HEK293T (cell line): ENCODE measurements at regions not wholly inside any gene's neighbourhood (a gene's known extent, or its start where the extent isn't known, plus 50 kb on each side); places are given as distances from the start of the nearest gene placed in this dataset.
"Not testable (repeated sequence)": the region's sequence is repeated elsewhere in the genome, so short reads cannot be mapped to it uniquely, and the experiment has no call there.

Experiments
- CTCF ChIA-PET: fragments of 350-600 bp; formaldehyde crosslinking; extraction: SDS; loops from one replicate; lab custom pipeline; 2021; ENCODE audit warnings: antibody characterized with exemption, inconsistent platforms; lab: Yijun Ruan, JAX
- POLR2A ChIA-PET: fragments of 350-600 bp; formaldehyde crosslinking; extraction: SDS; loops from one replicate; lab custom pipeline; 2020; ENCODE audit warnings: antibody characterized with exemption, inconsistent platforms; lab: Yijun Ruan, JAX
- DNase-seq: peaks from one replicate; pipeline ENCODE4 v3.0.0; 2012; ENCODE audit warnings: mixed read lengths; ENCODE audit errors: extremely low spot score
- ARNT ChIP-seq: fragments of 450-650 bp; IDR thresholded peaks from 2 replicates; pipeline ENCODE4 v1.6.1; 2017; ENCODE audit warnings: mild to moderate bottlenecking
- BHLHE40 ChIP-seq: fragments of 450-650 bp; IDR thresholded peaks from 2 replicates; pipeline ENCODE4 v1.6.1; 2016; ENCODE audit warnings: mild to moderate bottlenecking, moderate library complexity, borderline replicate concordance
- CTBP1 ChIP-seq: fragments of 450-650 bp; IDR thresholded peaks from 2 replicates; pipeline ENCODE4 v1.6.1; 2016; ENCODE audit warnings: borderline replicate concordance
- ELF4 ChIP-seq: fragments of 450-650 bp; IDR thresholded peaks from 2 replicates; pipeline ENCODE4 v1.6.1; 2017; ENCODE audit warnings: antibody characterized with exemption
- FOXA1 ChIP-seq: fragments of 450-650 bp; IDR thresholded peaks from 2 replicates; pipeline ENCODE4 v1.6.1; 2016; ENCODE audit warnings: mild to moderate bottlenecking
- FOXK2 ChIP-seq: fragments of 450-650 bp; IDR thresholded peaks from 2 replicates; pipeline ENCODE4 v1.6.1; 2016; ENCODE audit warnings: mild to moderate bottlenecking
- FOXM1 ChIP-seq: fragments of 450-650 bp; IDR thresholded peaks from 2 replicates; pipeline ENCODE4 v1.6.1; 2017; ENCODE audit warnings: mild to moderate bottlenecking, borderline replicate concordance
- HDGF ChIP-seq: fragments of 450-650 bp; IDR thresholded peaks from 2 replicates; pipeline ENCODE4 v1.6.1; 2017; ENCODE audit warnings: antibody characterized with exemption, borderline replicate concordance
- L3MBTL2 ChIP-seq: fragments of 450-650 bp; conservative IDR thresholded peaks from 2 replicates; pipeline ENCODE4 v1.6.1; 2016; ENCODE audit warnings: mild to moderate bottlenecking
- LEF1 ChIP-seq: fragments of 450-650 bp; IDR thresholded peaks from 2 replicates; pipeline ENCODE4 v1.6.1; 2017; ENCODE audit warnings: mild to moderate bottlenecking, borderline replicate concordance
- NFRKB ChIP-seq: fragments of 450-650 bp; IDR thresholded peaks from 2 replicates; pipeline ENCODE4 v1.6.1; 2016; ENCODE audit warnings: mild to moderate bottlenecking, moderate library complexity
- PKNOX1 ChIP-seq: fragments of 450-650 bp; IDR thresholded peaks from 2 replicates; pipeline ENCODE4 v1.6.1; 2016
- SP1 ChIP-seq: fragments of 450-650 bp; IDR thresholded peaks from 2 replicates; pipeline ENCODE4 v1.6.1; 2017
- SUZ12 ChIP-seq: fragments of 450-650 bp; IDR thresholded peaks from 2 replicates; pipeline ENCODE4 v1.6.1; 2016; ENCODE audit warnings: mild to moderate bottlenecking
- TARDBP ChIP-seq: fragments of 450-650 bp; IDR thresholded peaks from 2 replicates; pipeline ENCODE4 v1.6.1; 2016
- ZNF384 ChIP-seq: fragments of 450-650 bp; IDR thresholded peaks from 2 replicates; pipeline ENCODE4 v1.6.1; 2016

- POLR2A ChIA-PET = no interaction called here
- CTCF ChIA-PET = no interaction called here
- no peak for DNase-seq
- TF ChIP-seq SP1 (no peak), FOXK2 (no peak), SUZ12 (no peak), L3MBTL2 (no peak), ZNF384 (no peak), HDGF (no peak)
These were observed 250.7 kb upstream of the PGRMC2 start for GRCh38 chr4:128538111-128538882.

- CTCF ChIA-PET = no interaction called here
- POLR2A ChIA-PET = no interaction called here
- no peak for DNase-seq
- TF ChIP-seq BHLHE40 = no peak
- TF ChIP-seq SP1 = no peak
- no peak for TF ChIP-seq FOXM1
- no peak for TF ChIP-seq PKNOX1
- no peak for TF ChIP-seq ZNF384
These were observed 249.1 kb upstream of the PGRMC2 start for GRCh38 chr4:128536746-128537145.

GRCh38 chr4:128535510-128535909 is 247.9 kb upstream of the PGRMC2 start:
- POLR2A ChIA-PET, DNase-seq, CTCF ChIA-PET: not testable (repeated sequence)

- POLR2A ChIA-PET = interaction anchor here (2.3 kb wide), 1 partner anchor 24 kb away, joined by 12 read pairs; no protein-coding TSS in a partner anchor
- CTCF ChIA-PET = no interaction called here
- TF ChIP-seq SUZ12 (no peak), PKNOX1 (no peak), FOXA1 (no peak), BHLHE40 (no peak), ZNF384 (no peak), LEF1 (no peak), HDGF (no peak), NFRKB (no peak), SP1 (no peak), FOXK2 (no peak), ELF4 (no peak), CTBP1 (no peak), FOXM1 (no peak), ARNT (no peak), TARDBP (no peak), L3MBTL2 (no peak)
- no peak for DNase-seq
These were observed 241.4 kb upstream of the PGRMC2 start for GRCh38 chr4:128528793-128529553.

- no peak for DNase-seq
- TF ChIP-seq NFRKB (no peak), SUZ12 (no peak), FOXK2 (no peak)
- ChIA-PET CTCF (interaction anchor here (0.6 kb wide), 1 partner anchor 9 kb away, joined by 5 read pairs; no protein-coding TSS in a partner anchor), POLR2A (interaction anchor here (2.3 kb wide), 1 partner anchor 25 kb away, joined by 12 read pairs; no protein-coding TSS in a partner anchor)
These were observed 240.4 kb upstream of the PGRMC2 start for GRCh38 chr4:128527946-128528576.

GRCh38 chr4:128527351-128527750 is 239.7 kb upstream of the PGRMC2 start:
- DNase-seq = no peak
- TF ChIP-seq ZNF384 = no peak
- TF ChIP-seq FOXM1 = no peak
- no peak for TF ChIP-seq BHLHE40
- TF ChIP-seq ELF4 = no peak
- TF ChIP-seq SUZ12 = no peak
- no peak for TF ChIP-seq FOXA1
- no peak for TF ChIP-seq HDGF
- TF ChIP-seq ARNT = no peak
- TF ChIP-seq PKNOX1 = no peak
- TF ChIP-seq CTBP1 = no peak
- TF ChIP-seq FOXK2 = no peak
- no peak for TF ChIP-seq L3MBTL2
- no peak for TF ChIP-seq NFRKB
- TF ChIP-seq SP1 = no peak
- ChIA-PET CTCF (interaction anchor here (0.6 kb wide), 1 partner anchor 9 kb away, joined by 5 read pairs; no protein-coding TSS in a partner anchor), POLR2A (no interaction called here)
